Posterior cingulate gyrus (tissue), 11 donors: ENCODE measurements at regions not wholly inside any gene's neighbourhood (a gene's known extent, or its start where the extent isn't known, plus 50 kb on each side); places are given as distances from the start of the nearest gene placed in this dataset.
"Not testable (repeated sequence)": the region's sequence is repeated elsewhere in the genome, so short reads cannot be mapped to it uniquely, and the experiment has no call there.

ENCODE experiments used
- DNase-seq, 10 donors: peaks; one replicate each; pipeline versions ENCODE4 v3.0.0 to v3.0.0-alpha.2; 2020 to 2021; ENCODE audit warnings: mixed read lengths in 3 of 10
- intact Hi-C: fragments of 100-400 bp; cut with DNase I; formaldehyde crosslinking; loops from one replicate; pipeline ENCODE4 v1.15.1; 2023

DNA sequence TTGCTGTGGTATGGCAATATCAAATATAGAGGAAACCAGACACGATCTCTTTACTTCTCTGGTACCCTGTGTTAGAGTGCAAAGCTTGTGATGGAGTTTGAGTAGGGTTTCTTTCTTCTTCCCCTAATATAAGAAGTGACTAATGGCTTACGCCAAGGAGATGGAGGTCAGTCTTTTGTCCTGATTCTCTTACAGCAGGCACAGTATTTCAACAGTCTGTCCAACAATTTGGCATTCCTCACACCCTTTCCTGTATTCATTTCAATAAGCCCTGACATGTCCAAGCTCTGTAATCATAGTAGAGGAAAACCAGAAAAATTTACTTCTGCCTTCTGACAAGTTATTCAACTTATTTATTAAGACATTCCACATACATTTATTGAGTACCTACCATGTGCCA is 546.2 kb downstream of the TMEM135 start:
- intact Hi-C loops = no loop called here
- no peak for DNase-seq

DNA sequence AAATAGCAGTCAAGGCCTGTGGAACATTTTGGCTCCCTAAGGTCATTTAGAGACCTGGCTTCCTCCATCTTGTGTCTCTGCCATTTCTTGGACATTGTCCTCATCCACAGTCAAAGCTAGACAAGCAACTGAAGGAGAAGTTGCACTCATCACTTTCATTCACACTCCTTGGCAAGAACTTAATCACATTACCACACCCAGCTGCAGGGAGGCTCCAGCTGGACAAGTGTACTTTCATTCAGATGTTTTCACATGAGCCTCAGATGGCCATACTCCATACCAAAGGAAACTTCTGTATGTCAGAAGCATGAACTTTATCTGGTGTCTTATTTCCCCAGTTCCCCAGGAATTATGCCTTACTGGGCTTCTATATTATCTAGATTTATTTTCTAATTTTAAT is 537.4 kb downstream of the TMEM135 start:
- intact Hi-C loops = no loop called here

DNA sequence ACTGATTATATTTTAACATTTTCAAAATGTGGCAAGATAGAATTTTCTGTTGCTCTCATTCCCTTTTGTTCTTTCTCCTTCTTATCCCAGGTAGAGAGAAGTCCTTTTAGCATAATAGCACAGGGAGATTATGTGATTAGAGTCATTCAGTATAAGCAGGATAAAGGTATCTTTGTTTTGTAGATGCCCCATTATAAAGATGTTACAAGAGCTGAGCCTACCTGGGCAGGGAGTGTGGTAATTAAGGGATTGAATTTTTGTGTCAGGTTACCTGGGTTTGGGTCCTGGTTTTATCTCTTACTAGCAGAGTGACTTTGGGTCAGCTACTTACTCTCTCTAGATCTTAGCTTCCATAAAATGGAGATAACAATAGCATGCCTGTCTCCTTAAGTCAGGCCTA is 536.5 kb downstream of the TMEM135 start:
- intact Hi-C loops = no loop called here
- no peak for DNase-seq

More for the DNA sequence above, 537.4 kb downstream of the TMEM135 start:
- no peak for DNase-seq

DNA sequence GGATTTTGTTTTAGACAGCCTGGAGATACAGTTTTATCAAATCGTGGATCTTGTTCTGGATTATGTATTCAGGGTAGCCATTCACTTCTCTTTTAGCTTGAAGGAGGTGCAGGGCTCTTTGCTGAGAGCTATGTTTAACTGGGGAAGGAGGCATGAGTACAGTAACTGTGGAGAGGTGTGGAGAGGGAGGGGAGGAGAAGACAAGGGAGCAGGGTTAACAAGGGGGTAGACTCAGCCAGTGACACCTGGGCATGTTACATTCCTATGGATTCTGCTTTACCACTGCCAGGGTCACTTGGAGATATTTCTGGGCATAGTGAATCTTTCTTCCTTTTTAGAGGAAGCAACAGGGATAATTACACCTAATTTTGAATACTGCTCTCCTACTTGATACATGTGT is 536.0 kb downstream of the TMEM135 start:
- DNase-seq = no peak
- intact Hi-C loops = no loop called here

DNA sequence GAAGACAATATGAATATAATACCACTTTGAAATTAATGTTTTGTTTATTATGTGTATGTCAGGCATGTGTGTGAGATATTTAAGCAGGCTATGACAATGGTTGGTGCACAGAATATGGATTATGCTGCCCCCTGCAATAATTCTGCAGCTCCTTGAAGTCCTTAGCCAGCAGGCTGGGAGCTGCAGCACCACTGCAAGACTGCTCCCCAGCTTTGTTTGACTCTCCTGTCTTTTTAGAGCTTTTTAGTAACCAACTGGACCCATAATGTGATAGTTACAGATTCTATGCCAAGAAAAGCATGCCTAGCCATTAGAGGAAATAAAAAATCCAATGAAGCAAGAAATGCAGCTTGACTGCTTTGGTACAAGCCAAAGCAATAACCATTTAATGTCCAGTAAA is 535.1 kb downstream of the TMEM135 start:
- intact Hi-C loops = no loop called here
- DNase-seq = no peak

DNA sequence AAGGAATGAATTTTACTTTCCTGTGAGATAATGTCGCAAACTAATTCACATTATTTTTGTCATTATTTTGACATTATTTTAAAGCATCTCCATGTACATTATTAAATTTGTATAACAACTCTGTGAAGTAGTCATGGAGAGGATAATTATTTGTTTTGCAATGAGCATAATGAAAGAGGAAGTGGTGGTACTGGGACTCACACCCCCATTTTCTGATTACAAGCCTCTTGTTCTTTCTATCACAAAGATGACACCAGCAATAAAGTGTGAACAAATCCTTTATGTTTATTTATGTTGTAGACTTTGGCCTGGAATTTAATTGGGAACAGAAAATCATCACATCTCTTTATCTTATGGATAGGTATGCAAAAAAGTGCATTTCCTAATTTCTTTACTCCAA is 522.6 kb downstream of the TMEM135 start:
- no peak for DNase-seq
- intact Hi-C loops = no loop called here

DNA sequence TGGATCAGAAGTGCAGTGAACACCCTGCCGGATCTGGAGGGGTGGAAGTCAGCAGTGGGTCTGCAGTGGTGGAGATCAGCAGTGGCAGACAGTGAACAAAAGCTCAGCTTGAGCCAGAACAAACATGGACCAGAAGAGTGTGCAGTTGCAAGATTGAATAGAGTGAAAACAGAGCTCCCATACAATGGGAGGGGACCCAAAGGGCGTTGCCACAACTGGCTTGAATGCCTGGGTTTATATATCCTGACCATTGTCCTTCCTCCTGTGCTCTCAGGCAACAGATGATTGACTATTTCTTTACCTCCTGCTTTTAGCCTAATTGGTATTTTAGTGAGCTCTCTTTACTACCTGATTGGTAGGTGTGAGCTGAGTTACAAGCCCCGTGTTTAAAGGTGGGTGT is 522.1 kb downstream of the TMEM135 start:
- intact Hi-C loops, DNase-seq: not testable (repeated sequence)

DNA sequence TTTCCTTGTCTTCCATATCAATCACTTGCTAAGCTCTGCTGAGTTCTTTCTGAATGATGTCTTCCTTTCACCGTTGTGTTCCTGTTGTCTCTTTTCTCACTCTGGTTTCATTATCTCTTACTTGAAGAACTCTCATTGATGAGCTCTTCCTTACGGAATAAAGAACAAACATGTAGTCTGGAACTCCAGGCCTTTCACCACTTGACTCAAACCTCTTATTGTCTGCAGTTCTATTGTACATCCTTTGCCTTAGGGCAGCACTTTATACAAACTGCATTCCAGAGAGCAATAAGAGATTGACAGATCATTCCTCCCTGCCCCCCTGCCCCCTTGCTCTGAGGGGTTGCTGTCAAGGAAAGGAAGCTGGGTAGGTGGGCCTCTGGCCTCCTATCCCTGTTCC is 517.4 kb downstream of the TMEM135 start:
- DNase-seq = no peak
- intact Hi-C loops = no loop called here

DNA sequence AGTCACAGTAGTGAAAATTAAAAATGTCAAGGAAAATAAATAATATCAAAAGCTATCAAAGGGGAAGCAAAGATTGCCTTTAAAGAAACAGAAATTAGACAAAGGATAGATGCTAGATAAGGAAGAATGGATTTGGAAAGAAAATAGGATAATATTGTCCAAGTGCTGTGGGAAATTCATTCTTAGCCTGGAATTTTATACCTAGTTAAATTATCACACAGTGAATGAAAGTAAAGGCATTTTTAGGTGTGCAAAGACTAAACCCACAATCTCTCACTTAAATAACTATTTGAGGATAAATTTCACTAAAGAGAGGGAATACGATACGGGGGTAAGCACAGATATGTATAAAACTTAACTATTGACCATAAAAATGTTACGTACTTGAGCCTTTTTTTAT is 511.1 kb downstream of the TMEM135 start:
- intact Hi-C loops = no loop called here

DNA sequence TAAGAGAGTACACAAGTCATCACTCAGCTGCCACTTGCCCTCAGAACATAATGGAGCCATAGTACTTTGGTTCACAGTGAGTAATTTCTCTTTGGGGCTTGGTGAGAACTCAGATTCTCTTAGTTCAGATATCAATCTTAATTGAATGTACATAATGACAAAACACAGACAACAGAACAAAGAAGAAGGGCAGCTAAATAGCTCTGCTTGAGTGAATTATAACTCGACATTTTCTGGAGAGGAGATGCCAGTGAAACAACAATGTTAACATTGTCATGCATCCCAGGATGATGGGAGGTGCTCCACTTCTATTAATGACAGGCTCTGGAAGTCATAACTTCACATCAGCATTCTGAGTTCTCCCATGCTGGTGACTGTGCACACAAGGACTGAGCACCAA is 508.1 kb downstream of the TMEM135 start:
- no peak for DNase-seq
- intact Hi-C loops = no loop called here

More for the DNA sequence above, 511.1 kb downstream of the TMEM135 start:
- DNase-seq = no peak

DNA sequence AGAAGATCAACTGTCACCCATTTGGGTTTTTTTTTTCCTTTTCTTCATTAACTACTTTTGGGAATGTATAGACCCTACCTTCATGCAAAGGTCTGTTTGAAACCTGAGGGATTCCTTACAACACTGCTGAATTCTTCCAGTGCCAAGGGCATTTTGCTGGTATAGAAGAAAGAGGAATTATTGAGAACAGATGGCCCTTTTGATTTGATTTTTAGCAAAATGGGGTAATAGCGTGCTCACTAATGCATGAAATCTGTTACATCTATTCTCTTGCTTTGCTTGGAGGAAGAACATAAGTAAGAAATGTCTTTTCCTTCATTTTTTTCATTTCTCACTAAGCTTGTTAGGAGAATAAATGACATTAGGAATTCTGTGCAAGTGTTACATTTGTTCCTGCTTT is 501.9 kb downstream of the TMEM135 start:
- intact Hi-C loops = no loop called here
- no peak for DNase-seq

DNA sequence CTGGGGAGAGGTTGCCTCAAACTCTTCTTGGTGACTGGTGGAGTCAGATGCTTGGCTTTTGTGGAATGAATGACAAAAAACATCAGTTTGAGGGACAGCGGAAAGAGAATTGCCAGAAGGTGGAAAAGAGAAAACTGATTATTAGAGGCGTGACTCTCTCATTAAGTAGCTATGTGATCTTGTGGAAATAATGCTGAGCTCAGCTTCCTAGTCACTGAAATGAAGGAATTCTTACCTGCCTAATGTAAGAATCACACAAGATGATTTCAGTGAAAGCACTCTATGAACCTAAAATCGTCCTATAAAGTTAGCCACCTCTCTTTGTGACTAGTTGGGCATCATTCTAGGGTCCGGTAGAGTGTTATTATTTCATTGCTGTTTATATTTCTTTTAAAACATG is 498.8 kb downstream of the TMEM135 start:
- intact Hi-C loops = no loop called here
- DNase-seq = no peak

DNA sequence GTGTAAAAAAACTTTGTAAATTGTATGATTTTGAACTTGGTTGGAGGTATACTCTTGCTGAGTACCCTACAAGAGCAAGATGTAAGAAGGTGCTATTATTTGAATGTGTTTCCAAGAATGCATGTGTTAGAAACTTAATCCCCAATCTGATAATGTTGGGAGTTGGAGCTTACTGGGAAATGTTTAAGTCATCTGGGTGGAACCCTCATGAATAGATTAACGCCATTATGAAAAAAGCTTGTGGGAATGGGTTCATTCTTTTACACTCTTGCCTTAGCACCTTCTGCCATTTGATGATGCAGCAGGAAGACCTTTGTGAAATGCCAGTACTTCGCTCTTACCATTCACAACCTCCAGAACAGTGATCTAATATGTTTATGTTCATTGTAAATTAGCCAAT is 498.3 kb downstream of the TMEM135 start:
- DNase-seq = no peak
- intact Hi-C loops = no loop called here

DNA sequence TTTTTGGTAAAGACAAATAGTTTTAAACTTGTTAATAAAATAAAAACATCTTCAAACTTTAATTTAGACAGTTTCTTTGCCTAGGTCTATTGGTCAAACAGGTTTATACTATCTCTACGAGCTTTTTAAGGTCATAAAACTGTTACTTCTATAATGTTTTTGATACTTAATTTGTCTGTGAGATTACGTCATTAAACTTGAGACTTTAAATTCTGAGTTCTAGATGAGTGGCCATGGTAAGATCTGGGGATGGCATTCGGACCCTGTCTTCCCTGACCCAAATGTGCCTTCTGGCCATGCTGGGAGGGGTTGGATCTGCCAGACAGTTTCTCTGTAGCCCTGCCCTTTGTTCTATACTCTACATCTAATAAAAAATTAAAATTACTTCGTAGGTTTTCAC is 497.8 kb downstream of the TMEM135 start:
- intact Hi-C loops = no loop called here
- DNase-seq = no peak

DNA sequence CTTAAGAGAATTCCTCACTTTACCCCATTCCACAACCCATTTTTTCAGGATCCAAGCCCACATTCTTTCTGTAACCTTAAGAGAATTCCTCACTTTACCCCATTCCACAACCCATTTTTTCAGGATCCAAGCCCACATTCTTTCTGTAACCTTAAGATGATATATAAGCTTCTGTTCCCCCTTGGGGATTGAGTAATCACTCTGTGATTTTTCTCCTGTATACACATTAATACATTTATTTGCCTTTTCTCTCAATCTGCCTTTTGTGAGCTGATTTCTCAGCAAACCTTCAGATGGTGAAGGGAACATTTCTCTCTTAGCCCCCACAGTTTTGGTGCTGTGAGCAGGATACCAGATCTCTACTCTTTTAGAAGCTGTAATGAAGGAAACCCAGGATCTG is 494.1 kb downstream of the TMEM135 start:
- intact Hi-C loops, DNase-seq: not testable (repeated sequence)

DNA sequence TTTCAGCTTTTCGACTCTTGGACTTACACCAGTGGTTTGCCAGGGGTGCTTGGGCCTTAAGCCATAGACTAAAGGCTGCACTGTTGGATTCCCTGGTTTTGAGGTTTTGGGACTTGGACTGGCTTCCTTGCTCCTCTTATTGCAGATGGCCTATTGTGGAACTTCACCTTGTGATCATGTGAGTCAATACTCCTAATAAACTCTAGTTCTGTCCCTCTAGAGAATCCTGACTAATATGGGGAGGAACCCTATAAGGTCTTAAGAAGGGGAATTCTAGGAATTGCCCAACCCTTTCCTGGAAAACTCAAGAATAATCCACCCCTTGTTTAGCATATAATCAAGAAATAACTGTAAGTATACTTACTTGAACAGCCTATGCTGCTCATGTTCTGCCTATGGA is 491.8 kb downstream of the TMEM135 start:
- intact Hi-C loops = no loop called here
- DNase-seq = no peak

DNA sequence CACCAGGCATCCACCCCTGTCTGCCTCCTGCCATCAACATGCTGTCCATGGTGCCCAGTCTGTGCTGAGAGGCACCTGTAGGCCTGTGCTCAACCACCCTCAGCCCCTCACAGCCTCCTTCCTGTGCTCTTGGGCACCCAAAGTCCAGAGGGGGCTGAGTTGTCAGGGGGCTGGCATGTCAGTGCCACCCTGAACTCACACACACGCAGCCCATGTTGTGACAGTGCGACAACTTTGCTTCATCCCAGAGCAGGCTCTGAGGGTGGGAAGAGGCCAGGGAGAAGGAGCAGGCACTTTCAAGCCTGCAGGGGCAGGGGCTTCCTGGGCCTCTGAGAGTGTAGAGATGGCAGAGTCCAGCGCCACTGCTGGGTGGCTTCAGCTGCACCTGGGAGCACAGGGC is 491.0 kb downstream of the TMEM135 start:
- DNase-seq = no peak
- intact Hi-C loops = no loop called here

DNA sequence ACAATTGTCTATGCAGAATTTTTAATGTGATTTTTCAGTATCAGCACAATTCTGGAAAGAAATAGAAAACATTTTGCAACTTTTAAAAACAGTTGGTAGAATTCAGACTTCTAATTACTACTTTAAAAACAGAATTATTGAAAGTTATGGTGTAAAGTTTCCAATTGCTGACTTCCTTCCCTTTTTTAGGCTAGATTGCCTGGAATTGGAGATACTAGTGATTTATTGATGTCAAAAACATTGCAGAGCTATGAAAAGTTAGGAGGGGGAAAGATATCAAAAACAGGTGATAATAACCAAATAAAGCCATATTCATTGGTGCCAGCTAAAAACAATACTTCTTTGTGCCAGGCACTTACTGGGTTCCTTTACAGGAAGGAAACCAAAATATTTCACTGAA is 485.5 kb downstream of the TMEM135 start:
- intact Hi-C loops = no loop called here
- DNase-seq = no peak

DNA sequence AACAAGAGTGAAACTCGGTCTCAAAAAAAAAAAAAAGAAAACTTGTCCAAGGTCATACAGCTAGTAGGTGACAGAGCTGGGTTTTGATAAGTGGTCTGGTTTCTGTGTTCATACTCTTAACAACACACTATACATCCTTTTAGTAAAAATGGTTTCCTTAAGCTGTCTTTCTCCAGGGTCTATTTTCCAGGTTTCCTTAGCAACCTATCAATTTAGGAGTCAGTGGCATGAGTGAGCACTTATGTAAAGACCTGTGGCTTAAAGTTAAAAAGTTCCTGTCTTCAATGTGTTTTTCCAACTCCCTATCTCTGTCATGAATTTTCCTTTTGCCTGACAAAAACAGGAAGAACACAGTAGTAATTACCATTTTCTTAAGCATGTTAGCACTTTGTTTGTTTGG is 480.5 kb downstream of the TMEM135 start:
- DNase-seq = no peak
- intact Hi-C loops = no loop called here

DNA sequence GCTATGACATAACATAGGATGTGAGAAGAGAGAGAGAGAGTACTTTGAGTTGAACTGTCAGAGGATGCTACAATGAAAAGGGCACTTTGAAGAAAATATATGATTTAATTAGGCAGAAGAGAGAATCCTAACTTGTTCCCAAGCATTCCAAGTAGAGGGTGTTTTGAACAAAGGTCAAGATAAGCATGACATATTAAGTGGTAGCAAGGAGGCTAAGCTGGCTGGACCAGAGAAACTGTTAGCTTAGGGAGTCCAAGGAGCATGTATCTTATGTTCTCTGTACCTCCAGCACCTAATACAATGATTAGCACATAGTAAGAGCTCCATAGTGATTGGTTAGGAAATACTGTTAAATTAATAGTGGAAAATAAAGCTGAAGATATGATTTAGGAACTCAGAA is 479.6 kb downstream of the TMEM135 start:
- no peak for DNase-seq
- intact Hi-C loops = no loop called here

DNA sequence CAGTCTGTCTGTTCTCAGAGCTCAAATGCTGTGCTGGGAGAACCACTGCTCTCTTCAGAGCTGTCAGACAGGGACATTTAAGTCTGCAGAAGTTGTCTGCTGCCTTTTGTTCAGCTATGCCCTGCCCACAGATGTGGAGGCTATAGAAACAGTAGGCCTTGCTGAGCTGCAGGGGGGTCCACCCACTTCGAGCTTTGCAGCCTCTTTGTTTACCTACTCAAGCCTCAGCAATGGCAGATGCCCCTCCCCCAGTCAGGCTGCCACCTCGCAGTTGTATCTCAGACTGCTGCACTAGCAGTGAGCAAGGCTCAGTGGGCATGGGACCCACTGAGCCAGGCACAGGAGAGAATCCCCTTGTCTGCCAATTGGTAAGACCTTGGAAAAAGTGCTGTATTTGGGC is 470.0 kb downstream of the TMEM135 start:
- DNase-seq, intact Hi-C loops: not testable (repeated sequence)

DNA sequence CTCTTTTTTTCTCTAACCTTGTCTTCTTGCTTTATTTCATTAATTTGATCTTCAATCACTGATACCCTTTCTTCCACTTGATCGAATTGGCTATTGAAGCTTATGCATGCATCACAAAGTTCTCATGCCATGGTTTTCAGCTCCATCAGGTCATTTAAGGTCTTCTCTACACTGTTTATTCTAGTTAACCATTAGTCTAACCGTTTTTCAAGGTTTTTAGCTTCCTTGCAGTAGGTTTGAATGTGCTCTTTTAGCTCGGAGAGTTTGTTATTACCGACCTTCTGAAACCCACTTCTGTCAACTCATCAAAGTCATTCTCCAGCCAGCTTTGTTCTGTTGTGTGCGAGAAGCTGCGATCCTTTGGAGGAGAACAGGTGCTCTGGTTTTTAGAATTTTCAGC is 469.2 kb downstream of the TMEM135 start:
- intact Hi-C loops = not testable (repeated sequence)

DNA sequence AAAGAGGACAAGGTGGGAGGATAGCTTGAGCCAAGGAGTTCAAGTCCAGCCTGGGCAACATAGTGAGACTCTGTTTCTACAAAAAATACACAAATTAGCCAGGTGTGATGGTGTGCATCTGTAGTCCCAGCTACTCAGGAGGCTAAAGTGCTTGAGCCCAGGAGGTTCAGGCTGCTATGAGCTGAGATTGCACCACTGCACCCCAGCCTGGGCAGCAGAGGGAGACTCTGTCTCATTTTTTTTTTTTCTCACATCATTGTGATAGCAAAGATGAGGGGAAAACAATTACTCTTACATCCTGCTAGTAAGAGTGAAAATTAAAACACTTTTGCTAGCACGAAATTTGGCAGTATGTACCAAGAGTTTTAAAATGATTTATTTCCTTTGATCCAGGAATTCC is 463.7 kb downstream of the TMEM135 start:
- DNase-seq = no peak
- intact Hi-C loops = no loop called here

More for the DNA sequence above, 469.2 kb downstream of the TMEM135 start:
- DNase-seq = not testable (repeated sequence)

DNA sequence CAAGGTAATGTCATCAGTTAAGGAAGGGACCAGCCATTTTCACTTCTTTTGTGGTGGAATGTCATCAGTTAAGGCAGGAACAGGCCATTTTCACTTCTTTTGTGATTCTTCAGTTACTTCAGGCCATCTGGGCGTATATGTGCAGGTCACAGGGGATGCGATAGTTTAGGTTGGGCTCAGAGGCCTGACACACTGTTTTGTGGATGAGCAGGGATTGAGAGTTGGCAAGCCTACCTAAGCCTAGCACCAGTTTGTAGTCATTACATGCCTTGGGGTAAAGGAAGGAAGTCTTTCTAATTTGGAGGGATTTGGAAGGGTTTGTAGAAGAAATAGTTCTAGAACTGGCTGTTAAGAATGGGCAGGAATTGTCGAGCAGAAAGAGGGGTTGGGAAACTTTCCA is 457.2 kb downstream of the TMEM135 start:
- intact Hi-C loops, DNase-seq: not testable (repeated sequence)
